HUES48 (cell line): ENCODE measurements at regions not wholly inside any gene's neighbourhood (a gene's known extent, or its start where the extent isn't known, plus 50 kb on each side); places are given as distances from the start of the nearest gene placed in this dataset.

Experiments used
- H3K27ac ChIP-seq: one replicate; pipeline ENCODE4 v1.7.0; 2013; ENCODE audit warnings: low read depth, low read length, inconsistent platforms
- H3K27me3 ChIP-seq: 2 replicates; pipeline ENCODE4 v1.6.1; 2013; ENCODE audit warnings: mild to moderate bottlenecking, low read length; ENCODE audit not compliant: control insufficient read depth, insufficient read depth
- H3K36me3 ChIP-seq: 2 replicates; pipeline ENCODE4 v1.6.1; 2013; ENCODE audit warnings: low read length; ENCODE audit not compliant: control insufficient read depth, insufficient read depth
- H3K4me1 ChIP-seq: 2 replicates; pipeline ENCODE4 v1.6.1; 2013; ENCODE audit warnings: mild to moderate bottlenecking, low read length; ENCODE audit not compliant: control insufficient read depth, insufficient read depth
- H3K4me3 ChIP-seq: 2 replicates; pipeline ENCODE4 v1.5.1; 2013; ENCODE audit warnings: mild to moderate bottlenecking, low read depth, low read length
- H3K9ac ChIP-seq: 2 replicates; pipeline ENCODE4 v1.6.1; 2013; ENCODE audit warnings: mild to moderate bottlenecking, low read depth, low read length, moderate library complexity
- H3K9me3 ChIP-seq: 2 replicates; pipeline ENCODE4 v1.6.1; 2013; ENCODE audit warnings: low read length; ENCODE audit not compliant: control insufficient read depth, insufficient read depth

DNA sequence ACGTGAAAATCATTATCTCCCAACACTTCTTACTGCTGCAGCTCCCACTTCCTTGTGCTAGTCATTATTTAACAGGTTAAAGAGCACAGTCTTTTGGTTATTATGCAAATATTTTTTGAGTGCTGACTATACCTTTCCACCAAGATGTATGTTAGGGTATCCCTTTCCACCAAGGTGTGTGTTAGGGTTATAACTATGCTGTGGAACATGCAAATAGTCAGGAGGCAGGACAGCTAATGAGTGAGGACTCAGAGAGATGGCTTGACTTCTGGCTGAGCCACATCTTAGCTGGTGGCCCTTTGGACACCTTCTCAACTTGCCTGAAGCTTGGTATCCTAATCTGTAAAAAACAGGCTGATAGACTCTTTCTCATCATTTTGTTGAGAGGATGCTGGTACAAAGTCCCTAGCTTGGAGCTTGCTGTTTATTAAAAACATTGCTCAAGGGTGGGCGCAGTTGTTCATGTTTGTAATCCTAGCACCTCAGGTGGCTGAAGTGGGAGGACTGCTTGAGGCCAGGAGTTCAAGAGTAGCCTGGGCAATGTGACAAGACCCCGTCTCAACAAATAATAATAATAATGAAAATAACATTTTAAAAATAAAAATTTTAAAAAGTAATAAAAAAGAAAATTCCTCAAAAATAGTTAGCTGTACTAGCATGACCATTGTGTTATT, 160.5 kb upstream of the ADAMTS9 start:
- Histone ChIP-seq H3K9ac (no peak overlapping the region), H3K9me3 (no peaks in the 10 kb centered on the region), H3K36me3 (no peaks in the 10 kb centered on the region), H3K27me3 (no peaks in the 10 kb centered on the region), H3K4me1 (no peaks in the 10 kb centered on the region), H3K27ac (no peak overlapping the region), H3K4me3 (no peak overlapping the region)

DNA sequence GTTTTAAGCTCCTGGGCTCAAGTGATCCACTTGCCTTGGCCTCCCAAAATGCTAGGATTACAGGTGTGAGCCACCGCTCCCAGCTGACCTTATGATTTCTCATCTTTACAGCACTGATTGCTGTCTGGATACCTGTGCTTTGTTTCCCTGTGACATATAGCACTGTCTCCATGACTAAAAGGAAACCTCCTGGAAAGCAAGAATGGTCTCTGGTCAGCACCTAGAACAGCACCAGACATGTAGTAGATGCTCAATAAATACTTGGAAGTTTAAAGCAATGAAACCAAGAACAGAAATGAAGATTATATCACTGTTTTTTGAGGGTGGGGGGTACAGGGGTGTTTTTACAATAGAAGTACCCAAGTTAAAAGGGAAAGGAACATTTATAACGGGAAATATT, 156.8 kb upstream of the ADAMTS9 start:
- no peaks in the 10 kb centered on the region for H3K9me3 ChIP-seq
- no peak overlapping the region for H3K4me3 ChIP-seq
- no peak overlapping the region for H3K27ac ChIP-seq
- no peaks in the 10 kb centered on the region for H3K27me3 ChIP-seq
- no peak overlapping the region for H3K9ac ChIP-seq
- no peaks in the 10 kb centered on the region for H3K36me3 ChIP-seq
- H3K4me1 ChIP-seq: no peaks in the 10 kb centered on the region

DNA sequence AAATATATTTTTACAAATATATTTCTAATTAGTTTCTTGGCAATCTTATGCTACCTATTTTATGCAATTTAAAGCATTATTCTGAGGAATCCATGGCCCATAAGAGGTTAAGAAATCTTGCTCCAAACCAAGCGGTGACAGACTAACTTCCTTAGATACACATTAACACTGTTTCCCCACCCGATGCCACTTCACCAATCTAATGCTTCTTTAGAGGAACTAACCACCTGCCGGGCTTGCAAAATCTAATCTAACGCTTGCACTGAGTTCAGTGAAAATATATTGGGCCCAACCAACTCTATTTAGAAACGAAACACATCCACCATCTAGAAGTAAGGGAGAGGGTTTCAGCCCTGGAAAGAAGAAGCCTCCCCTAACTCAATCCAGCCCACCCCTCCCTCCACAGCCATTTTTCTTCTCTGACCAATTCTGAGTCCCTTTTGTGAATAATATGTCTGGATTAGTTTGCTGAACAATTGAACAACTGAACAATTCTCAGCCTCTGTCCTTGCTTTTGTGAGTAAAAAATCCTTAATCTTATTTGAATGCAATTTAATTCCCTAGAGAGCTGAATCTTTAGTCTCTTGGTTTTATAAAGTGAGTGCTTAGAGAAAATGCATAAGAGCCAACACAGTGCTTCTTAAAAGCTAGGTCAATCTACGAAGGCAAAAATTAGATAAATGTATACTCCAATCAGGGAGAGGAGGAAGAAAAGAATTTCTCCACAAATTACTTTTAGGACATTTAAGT, 150.4 kb upstream of the ADAMTS9 start:
- H3K36me3 ChIP-seq: no peaks in the 10 kb centered on the region
- H3K4me3 ChIP-seq: no peak overlapping the region
- no peak overlapping the region for H3K27ac ChIP-seq
- H3K4me1 ChIP-seq: peaks cover 4% of the 10 kb centered on the region; the same call in 1 of the 2 replicates
- no peaks in the 10 kb centered on the region for H3K9me3 ChIP-seq
- no peak overlapping the region for H3K9ac ChIP-seq
- H3K27me3 ChIP-seq: no peaks in the 10 kb centered on the region

DNA sequence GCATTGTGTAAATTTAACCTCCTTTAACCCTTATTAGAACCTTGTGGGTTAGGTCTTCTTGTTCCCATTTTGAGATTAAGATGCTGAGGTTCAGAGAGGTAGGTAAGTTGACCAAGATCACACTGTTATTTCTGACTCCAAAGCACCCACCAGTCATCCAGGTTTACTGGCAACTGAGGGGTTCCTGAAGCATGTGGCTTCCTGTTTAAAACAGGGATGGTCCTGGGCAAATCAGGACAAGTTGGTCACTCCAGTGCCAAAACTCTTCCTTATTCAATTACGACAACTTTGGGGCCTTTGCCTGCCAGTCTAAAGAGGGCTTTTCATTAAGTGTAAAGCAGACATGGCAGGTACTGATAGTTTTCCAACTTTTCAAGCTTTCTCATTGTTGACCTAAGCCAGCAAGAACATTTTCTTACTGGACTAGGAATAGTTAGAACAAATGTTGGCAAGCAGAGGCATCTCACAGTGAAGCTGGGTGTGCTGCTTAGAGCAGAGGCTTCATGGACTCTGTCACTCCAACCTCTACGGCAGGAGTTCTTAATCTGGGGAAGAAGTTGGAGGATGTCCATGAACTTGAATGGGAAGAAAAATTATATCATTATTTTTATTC, 149.4 kb upstream of the ADAMTS9 start:
- H3K27ac ChIP-seq: no peak overlapping the region
- H3K9me3 ChIP-seq: no peaks in the 10 kb centered on the region
- H3K4me1 ChIP-seq: peaks cover 4% of the 10 kb centered on the region; the same call in 1 of the 2 replicates
- no peaks in the 10 kb centered on the region for H3K36me3 ChIP-seq
- no peak overlapping the region for H3K4me3 ChIP-seq
- no peak overlapping the region for H3K9ac ChIP-seq
- no peaks in the 10 kb centered on the region for H3K27me3 ChIP-seq

DNA sequence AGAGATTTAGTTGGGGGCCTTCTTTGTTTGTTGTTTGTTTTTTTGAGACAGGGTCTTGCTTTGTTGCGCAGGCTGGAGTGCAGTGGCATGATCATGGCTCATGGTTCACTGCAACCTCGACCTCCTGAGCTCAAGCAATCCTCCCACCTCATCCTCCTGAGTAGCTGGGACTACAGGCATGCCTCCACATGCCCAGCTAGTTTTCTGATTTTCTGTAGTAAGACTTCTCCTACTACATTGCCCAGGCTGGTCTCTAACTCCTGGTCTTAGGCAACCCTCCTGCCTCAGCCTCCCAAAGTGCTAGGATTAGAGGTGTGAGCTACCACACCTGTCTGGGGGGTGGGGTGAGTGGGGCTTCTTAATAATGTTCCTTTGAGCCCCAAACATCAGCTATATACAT, 148.3 kb upstream of the ADAMTS9 start:
- no peaks in the 10 kb centered on the region for H3K27me3 ChIP-seq
- H3K36me3 ChIP-seq: no peaks in the 10 kb centered on the region
- H3K4me1 ChIP-seq: peaks cover 4% of the 10 kb centered on the region; the same call in 1 of the 2 replicates
- no peak overlapping the region for H3K9ac ChIP-seq
- no peak overlapping the region for H3K27ac ChIP-seq
- no peak overlapping the region for H3K4me3 ChIP-seq
- H3K9me3 ChIP-seq: no peaks in the 10 kb centered on the region

DNA sequence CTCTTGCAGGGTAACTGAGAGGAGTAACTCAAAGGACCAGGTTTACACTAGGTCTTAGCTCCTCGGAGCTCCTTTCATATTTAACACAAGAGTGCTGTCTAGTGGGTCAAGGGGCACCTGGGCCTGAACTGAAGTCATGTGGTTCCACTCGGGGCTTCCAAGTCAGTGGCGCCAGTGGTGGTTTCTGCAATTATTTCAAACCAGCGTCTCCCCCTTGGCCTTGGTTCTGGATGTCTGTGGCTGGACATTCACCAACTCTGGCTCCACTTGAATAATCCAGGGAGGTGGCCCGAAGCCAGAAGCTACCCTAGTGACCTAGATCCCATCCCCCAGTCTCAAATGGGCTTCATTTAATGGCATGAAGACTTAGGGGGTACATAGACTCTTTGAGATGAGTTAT, 144.3 kb upstream of the ADAMTS9 start:
- Histone ChIP-seq H3K9ac (no peak overlapping the region), H3K9me3 (no peaks in the 10 kb centered on the region), H3K4me1 (peaks cover 9% of the 10 kb centered on the region; the same call in 1 of the 2 replicates), H3K4me3 (no peak overlapping the region), H3K36me3 (no peaks in the 10 kb centered on the region), H3K27me3 (no peaks in the 10 kb centered on the region), H3K27ac (no peak overlapping the region)

DNA sequence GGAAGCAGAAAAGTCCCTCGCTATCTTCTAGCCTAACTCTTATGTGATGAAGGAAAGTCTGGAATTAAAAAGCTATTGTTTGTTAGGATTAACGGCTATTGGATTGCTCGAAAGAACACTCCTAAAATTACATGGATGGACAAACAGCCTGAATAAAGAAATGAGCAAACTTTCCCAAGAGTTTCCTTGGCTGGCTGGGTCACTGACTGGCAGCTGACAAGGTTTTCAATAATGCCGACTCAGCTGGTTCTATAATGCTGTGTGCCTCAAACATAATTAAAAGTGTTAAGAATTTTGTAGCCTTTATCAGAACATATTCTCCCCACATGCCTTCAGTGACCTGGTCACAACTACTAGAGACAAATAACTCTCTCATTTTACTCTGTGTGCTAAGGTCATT, 142.9 kb upstream of the ADAMTS9 start:
- no peak overlapping the region for H3K9ac ChIP-seq
- no peak overlapping the region for H3K4me3 ChIP-seq
- no peaks in the 10 kb centered on the region for H3K27me3 ChIP-seq
- no peaks in the 10 kb centered on the region for H3K36me3 ChIP-seq
- no peaks in the 10 kb centered on the region for H3K9me3 ChIP-seq
- H3K4me1 ChIP-seq: peaks cover 10% of the 10 kb centered on the region
- H3K27ac ChIP-seq: no peak overlapping the region

DNA sequence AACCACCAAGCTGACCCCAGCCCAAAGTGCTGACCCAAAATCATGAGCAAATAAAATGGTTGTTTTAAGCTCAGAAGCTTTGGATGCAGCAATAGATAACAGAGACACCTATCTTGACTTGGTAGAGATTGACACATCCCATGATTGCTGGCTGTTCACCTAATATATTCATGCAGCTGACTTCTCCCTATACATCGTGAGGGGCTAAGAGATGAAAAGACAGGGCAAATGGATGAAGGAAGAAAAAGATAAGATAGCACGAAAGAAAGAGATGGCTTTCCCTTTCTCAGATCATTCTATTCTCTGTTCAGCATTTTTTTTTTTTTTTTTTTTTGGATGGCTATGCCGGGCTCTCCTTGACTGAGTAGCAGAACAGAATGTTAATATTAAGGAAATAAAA, 141.5 kb upstream of the ADAMTS9 start:
- Histone ChIP-seq H3K36me3 (no peaks in the 10 kb centered on the region), H3K9ac (no peak overlapping the region), H3K4me1 (peaks cover 17% of the 10 kb centered on the region), H3K27me3 (no peaks in the 10 kb centered on the region), H3K4me3 (no peak overlapping the region), H3K27ac (no peak overlapping the region), H3K9me3 (no peaks in the 10 kb centered on the region)

DNA sequence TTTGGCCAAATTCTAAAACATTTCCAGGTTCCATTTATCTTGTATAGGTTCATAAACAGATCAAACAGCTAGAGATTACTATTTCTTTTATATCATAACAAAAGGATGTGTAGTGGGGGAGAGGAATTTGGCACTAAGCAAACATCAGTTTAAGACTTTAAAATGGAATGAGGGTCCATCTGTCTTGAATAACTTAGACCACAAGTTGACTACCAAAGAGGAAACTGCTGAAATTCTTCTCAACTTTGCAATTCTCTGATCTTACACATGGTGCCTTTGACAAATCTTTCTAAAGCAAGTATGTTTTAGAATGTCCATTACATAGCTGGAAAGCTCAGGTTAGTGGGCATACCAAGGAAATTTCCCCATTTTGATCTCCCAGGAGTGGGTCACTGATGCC, 140.5 kb upstream of the ADAMTS9 start:
- no peak overlapping the region for H3K4me3 ChIP-seq
- H3K36me3 ChIP-seq: no peaks in the 10 kb centered on the region
- no peaks in the 10 kb centered on the region for H3K9me3 ChIP-seq
- H3K4me1 ChIP-seq: peaks cover 17% of the 10 kb centered on the region
- no peak overlapping the region for H3K27ac ChIP-seq
- no peak overlapping the region for H3K9ac ChIP-seq
- H3K27me3 ChIP-seq: no peaks in the 10 kb centered on the region

DNA sequence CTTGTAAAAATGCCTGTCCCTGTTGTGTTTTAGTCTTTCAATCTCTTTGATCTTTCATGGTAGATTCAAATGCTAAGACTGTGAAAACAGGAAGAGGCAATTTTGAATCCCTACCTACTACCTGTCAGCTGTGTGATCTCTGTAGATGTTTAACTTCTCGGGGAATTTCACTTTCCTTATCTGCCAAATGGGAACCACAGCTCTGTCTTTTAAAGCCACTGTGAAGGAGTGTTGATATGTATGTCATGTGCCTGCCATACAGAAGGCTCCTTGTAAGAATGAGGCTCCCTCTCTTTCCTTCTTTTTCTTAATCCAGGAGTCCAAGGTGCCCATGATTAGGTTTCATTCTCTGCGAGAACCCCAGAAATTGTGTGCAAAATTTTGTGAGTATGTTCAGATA, 139.6 kb upstream of the ADAMTS9 start:
- Histone ChIP-seq H3K27ac (no peak overlapping the region), H3K4me1 (peaks cover 17% of the 10 kb centered on the region), H3K9me3 (no peaks in the 10 kb centered on the region), H3K9ac (no peak overlapping the region), H3K27me3 (no peaks in the 10 kb centered on the region), H3K36me3 (no peaks in the 10 kb centered on the region), H3K4me3 (no peak overlapping the region)

DNA sequence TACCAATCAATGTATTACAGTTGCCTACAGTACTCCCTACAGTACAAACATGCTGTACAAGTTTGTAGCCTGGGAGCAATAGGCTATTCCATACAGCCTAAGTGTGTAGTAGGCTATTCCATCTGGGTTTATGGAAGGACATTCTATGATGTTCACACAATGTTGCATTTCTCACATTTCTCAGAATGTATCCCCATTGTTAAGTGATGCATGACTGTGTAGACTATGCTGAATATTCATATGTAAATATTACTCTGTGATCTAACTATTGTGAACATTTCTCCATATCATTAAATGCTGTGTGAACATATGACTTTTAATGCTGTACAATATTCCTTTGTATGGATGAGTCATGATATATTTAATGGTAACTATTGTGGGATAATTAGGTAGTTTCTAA, 139.2 kb upstream of the ADAMTS9 start:
- Histone ChIP-seq H3K27ac (no peak overlapping the region), H3K27me3 (no peaks in the 10 kb centered on the region), H3K4me1 (peaks cover 17% of the 10 kb centered on the region), H3K4me3 (no peak overlapping the region), H3K9ac (no peak overlapping the region), H3K36me3 (no peaks in the 10 kb centered on the region), H3K9me3 (no peaks in the 10 kb centered on the region)
